Left kidney (tissue), 1 donor: ENCODE measurements at regions not wholly inside any gene's neighbourhood (a gene's known extent, or its start where the extent isn't known, plus 50 kb on each side); places are given as distances from the start of the nearest gene placed in this dataset.
"Not testable (repeated sequence)": the region's sequence is repeated elsewhere in the genome, so short reads cannot be mapped to it uniquely, and the experiment has no call there.

ENCODE experiments used
- DNase-seq: peaks from one replicate; pipeline ENCODE4 v3.0.0-alpha.2; 2013

DNA sequence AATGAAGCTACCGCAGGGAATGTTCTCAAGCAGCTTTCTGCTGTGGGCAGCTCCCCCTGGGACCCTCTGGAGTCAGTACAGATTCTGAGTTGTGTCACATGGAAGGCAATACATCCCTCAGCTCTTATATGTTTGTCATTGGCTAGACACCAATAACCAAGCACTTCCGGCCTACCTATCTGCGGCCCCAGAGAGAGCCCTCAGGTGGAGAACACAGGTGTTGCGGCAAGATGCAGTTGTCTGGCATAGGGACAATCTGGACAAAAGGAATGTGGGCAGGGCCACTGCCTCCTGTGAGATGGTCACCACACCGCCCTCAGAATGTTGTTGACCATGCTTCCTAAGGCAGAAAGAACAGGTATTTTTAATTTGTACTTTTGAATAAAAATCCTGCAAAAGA, 118.7 kb downstream of the BRMS1L start:
- DNase-seq: no peak

DNA sequence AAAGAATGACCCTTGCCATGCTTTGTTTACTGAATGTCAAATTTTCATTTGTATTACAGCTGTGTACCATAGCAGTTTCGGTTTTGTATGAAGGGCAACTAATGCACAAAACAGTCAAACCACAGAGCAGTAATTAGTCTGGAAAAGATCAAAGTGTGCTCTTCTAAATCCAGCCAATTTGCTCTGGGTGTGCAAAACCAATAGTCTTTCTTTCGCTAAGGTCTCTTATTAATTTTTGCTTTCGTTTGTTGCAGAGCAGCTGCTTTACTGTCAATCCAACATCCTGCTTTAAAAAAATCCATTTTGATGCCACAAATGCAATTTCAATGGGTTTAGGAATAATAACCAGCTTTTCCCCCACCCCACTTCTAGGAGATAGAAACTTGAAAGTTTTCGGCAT, 114.2 kb downstream of the BRMS1L start:
- no peak for DNase-seq

DNA sequence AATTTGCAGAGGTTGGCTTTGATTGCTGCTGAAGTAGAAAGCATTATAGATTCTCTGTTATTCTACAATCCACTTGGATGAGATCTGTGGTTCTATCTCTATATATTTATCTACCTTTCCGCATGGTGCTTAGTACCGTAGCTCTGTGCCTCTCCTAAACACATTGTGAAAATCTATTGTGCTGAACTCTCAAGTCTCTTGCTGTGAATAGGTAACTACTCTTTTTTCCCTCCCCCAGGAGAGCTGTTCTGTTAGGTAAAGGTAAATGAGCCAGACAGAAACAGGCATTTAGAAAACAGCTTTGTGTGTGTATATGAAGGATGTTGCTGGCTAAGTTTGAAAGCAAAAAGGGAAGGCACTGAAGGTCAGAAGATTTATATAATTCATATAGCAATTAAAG, 112.6 kb downstream of the BRMS1L start:
- DNase-seq: no peak

DNA sequence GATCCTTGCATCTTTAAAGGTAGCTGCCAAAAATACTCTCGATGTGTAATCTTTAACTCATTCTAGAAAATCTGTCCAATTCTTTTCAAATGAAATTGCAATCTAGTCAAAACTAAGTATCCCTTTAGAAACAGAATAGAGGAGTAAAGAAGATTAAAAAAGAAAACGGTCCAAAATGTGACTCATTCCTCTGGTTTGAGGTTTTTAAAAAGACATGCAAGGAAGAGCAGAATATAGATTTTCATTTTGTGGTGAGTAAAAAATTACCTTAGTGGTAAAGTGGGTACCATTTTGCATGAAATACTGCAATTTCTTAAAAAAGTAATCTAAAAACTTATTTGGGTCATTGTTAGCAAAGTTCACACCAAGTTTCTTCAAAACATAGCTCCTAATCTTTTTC, 108.4 kb downstream of the BRMS1L start:
- DNase-seq: no peak

DNA sequence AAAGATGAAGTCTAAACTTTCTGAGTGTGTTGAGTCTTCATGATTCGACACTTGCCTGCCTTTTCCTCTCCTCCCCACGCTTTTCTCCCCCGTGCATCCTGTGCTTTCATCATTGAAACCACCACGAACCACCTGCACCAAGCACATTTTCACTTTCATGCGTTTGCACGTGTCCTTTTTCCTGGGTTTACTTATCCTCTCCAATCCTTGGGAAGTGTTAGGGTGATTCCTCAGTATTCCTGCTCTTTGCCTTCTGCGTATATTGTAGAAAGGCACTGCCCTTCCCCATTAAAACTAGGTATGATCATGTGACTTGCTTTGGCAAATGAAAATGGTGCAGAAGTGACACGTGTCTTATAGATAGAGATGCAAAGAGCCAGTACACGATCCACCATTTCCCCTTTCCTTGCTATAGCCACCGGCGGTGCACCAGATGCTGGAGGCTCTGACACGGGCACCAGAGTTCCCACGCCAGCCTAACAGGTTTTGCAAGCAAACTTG, 106.6 kb downstream of the BRMS1L start:
- DNase-seq: no peak

DNA sequence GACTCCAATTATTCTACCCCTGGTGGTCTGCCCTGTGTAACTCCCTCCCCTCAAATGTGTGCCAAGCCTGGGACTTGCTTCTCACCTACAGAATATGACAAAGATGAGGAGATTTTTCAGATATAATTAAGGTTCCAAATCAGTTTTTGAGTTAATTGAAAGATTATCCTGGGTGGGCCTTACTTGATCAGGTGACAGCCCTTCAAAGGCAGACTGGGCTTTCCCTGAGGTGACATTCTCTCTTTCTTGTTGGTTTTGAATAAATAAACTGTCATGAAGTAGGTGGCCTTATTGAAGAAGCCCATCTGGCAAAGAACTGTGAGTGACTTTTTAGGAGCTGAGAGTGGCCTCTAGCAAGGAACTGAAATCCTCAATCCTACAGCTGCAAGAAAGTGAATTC, 106.0 kb downstream of the BRMS1L start:
- DNase-seq: no peak

DNA sequence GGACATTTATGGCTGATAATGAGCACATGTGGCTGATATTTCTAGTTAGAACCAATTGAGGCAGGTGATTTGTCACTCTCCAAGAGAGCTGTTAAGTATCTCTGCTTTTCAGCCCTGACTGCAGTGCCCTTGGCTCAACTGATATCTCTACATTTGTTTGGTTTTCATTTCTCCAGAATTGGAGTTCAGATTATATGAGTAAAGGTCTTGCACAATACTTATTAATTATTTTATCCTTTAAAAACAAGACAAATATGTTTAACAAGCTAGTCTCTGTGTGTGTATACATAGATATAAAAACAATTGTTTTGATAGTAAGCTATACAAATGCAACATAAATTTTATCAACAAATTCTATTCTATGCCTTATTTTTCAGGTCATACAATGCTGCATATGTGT, 105.2 kb downstream of the BRMS1L start:
- no peak for DNase-seq

DNA sequence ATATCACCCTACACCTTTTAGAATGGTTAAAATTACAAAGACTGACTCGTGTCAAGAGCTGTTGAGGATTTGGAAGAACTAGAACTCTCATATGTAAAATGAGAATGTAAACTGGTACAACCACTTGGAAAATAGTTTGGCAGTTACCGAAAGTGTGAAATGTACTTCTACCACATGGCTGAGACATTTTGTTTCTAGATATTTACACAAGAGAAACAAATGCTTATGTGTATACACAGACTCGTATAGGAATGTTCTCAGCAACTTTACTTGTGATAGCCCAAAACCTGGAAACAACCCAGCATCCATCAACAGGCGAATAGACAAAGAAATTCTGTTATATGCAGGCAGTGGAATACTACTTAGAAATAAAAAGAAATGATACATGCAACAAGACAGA, 103.0 kb downstream of the BRMS1L start:
- no peak for DNase-seq

DNA sequence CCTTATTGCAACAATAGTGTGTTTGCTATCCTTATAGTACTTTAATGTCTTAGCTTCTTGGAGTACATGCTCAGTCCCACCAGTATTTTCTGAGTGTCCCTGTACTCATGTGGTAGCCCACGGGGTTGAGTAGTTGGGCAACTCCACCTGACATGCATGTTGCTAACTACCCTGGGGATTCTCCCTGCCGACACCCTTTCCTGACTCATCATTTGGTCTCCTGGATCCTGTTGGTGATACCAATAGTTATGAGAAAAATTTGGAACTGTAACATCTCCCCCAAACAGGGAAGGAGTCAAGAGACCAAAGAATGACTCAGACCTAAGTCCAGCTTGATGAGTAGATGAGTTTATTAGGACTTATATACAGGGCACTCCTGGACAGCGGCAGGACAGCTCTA, 101.6 kb downstream of the BRMS1L start:
- no peak for DNase-seq

DNA sequence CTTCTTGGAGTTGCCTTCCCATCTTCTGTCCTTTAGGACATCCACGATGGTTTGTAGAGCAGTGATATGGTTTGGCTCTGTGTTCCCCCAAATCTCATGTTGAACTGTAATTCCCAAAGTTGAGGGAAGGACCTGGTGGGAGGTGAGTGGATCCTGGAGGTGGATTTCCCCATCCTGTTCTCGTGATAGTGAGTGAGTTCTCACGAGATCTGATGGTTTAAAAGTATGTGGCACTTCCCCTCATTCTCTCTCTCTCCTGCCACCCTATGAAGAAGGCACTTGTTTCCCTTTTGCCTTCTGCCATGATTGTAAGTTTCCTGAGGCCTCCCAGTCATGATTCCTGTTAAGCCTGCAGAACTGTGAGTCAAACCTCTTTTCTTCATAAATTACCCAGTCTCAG, 99.2 kb downstream of the BRMS1L start:
- no peak for DNase-seq

DNA sequence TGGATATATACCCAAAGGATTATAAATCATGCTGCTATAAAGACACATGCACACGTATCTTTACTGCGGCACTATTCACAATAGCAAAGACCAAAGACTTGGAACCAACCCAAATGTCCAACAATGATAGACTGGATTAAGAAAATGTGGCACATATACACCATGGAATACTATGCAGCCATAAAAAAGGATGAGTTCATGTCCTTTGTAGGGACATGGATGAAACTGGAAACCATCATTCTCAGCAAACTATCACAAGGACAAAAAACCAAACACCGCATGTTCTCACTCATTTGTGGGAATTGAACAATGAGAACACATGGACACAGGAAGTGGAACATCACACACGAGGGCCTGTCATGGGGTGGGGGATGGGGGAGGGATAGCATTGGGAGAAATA, 96.5 kb downstream of the BRMS1L start:
- not testable (repeated sequence) for DNase-seq

DNA sequence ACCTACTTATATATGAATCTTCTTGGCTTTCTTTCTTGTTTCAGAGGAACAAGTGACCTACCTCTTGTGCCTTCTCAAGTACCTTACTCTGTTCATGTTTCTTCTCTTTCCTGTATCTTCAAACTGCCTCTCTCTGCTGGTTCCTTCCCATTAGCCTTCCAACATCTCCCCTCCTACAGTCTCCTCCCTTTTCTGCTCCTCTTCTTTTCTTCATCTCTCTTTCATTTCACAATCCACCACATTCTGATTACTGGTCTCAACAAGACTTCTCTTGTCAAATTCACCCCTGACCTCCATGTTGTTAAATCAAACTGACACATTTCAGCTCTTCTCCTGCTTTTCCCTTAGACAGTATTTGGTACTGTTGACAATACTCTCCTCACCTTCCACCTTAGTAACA, 95.6 kb downstream of the BRMS1L start:
- no peak for DNase-seq
